SK-N-SH (cell line): ENCODE measurements at regions not wholly inside any gene's neighbourhood (a gene's known extent, or its start where the extent isn't known, plus 50 kb on each side); places are given as distances from the start of the nearest gene placed in this dataset.

Experiments used
- CTCF ChIA-PET: fragments of 300-600, 350-600 bp; formaldehyde crosslinking; extraction: SDS; loops from one replicate; lab custom pipeline; 2021; lab: Yijun Ruan, JAX
- POLR2A ChIA-PET: fragments of 350-600 bp; sonication (Branson Sonifier 250); formaldehyde crosslinking; extraction: SDS; loops from one replicate; lab custom pipeline; 2020; ENCODE audit warnings: antibody characterized with exemption, inconsistent platforms; lab: Yijun Ruan, JAX
- DNase-seq: peaks from one replicate; pipeline ENCODE4 v3.0.0; 2012
- H2AFZ ChIP-seq: fragments of 200-600 bp; sonication (generic); 2 replicates; pipeline ENCODE4 v1.8.1; 2016; ENCODE audit warnings: antibody characterized with exemption, mild to moderate bottlenecking, low read depth
- H3F3A ChIP-seq: fragments of 200-600 bp; sonication (generic); replicated peaks from 2 replicates; pipeline ENCODE3; 2016; ENCODE audit warnings: antibody characterized with exemption, mild to moderate bottlenecking; ENCODE audit not compliant: insufficient read depth
- H3K27ac ChIP-seq, 2 experiments: fragments of 200-500 bp in 1 of 2; fragments of 200-600 bp in 1 of 2; sonication (Bioruptor generic) in 1 of 2; sonication (generic), shearing (Covaris generic) in 1 of 2; 2 replicates each; pipeline versions ENCODE4 v1.5.1 to v1.6.1; 2014 to 2016; ENCODE audit warnings: low read depth in 2 of 2, inconsistent platforms in 1 of 2, low read length in 1 of 2, mild to moderate bottlenecking in 1 of 2, mixed read lengths in 1 of 2
- H3K27me3 ChIP-seq: fragments of 200-600 bp; sonication (generic), shearing (Covaris generic); 2 replicates; pipeline ENCODE4 v1.6.1; 2016; ENCODE audit warnings: mixed run types; ENCODE audit not compliant: insufficient read depth
- H3K36me3 ChIP-seq, 2 experiments: fragments of 200-500 bp in 1 of 2; fragments of 200-600 bp in 1 of 2; sonication (Bioruptor generic) in 1 of 2; sonication (generic) in 1 of 2; replicated peaks in 1 of 2; 2 replicates each; pipeline versions ENCODE3 to v1.5.1; 2014 to 2016; ENCODE audit warnings: low read length in 1 of 2, mild to moderate bottlenecking in 1 of 2; ENCODE audit not compliant: insufficient read depth in 2 of 2, control insufficient read depth in 1 of 2
- H3K4me1 ChIP-seq, 2 experiments: fragments of 200-500 bp in 1 of 2; fragments of 200-600 bp in 1 of 2; sonication (Bioruptor generic) in 1 of 2; sonication (generic), shearing (Covaris generic) in 1 of 2; 2 replicates each; pipeline versions ENCODE4 v1.5.1 to v1.6.1; 2014 to 2016; ENCODE audit warnings: low read depth in 1 of 2, low read length in 1 of 2, mixed run types in 1 of 2; ENCODE audit not compliant: insufficient read depth in 2 of 2, control insufficient read depth in 1 of 2
- H3K4me2 ChIP-seq: fragments of 200-600 bp; sonication (generic), shearing (Covaris generic); 2 replicates; pipeline ENCODE4 v1.6.1; 2017; ENCODE audit warnings: mixed run types
- H3K4me3 ChIP-seq, 2 experiments: fragments of 200-500 bp in 1 of 2; fragments of 200-600 bp in 1 of 2; sonication (Bioruptor generic) in 1 of 2; sonication (generic), shearing (Covaris generic) in 1 of 2; 2 replicates each; pipeline versions ENCODE4 v1.5.1 to v1.8.1; 2014 to 2016; ENCODE audit warnings: low read depth in 2 of 2, inconsistent platforms in 1 of 2, low read length in 1 of 2, mild to moderate bottlenecking in 1 of 2, mixed read lengths in 1 of 2, moderate library complexity in 1 of 2
- H3K79me2 ChIP-seq: fragments of 200-600 bp; sonication (generic); 2 replicates; pipeline ENCODE4 v1.8.1; 2017; ENCODE audit warnings: mild to moderate bottlenecking; ENCODE audit not compliant: insufficient read depth
- H3K9ac ChIP-seq: fragments of 200-600 bp; sonication (generic); 2 replicates; pipeline ENCODE4 v1.6.1; 2017; ENCODE audit warnings: mixed run types
- H3K9me2 ChIP-seq: fragments of 200-600 bp; sonication (generic); 2 replicates; pipeline ENCODE4 v1.6.1; 2017; ENCODE audit warnings: mixed run types
- H3K9me3 ChIP-seq: fragments of 200-600 bp; sonication (generic); 2 replicates; pipeline ENCODE4 v1.6.1; 2017; ENCODE audit warnings: mixed run types, mild to moderate bottlenecking, moderate library complexity
- H4K20me1 ChIP-seq: fragments of 200-600 bp; sonication (generic); 2 replicates; pipeline ENCODE4 v1.6.1; 2017; ENCODE audit warnings: mild to moderate bottlenecking, mixed run types; ENCODE audit not compliant: insufficient read depth
- EZH2phosphoT487 ChIP-seq: fragments of 200-600 bp; sonication (generic); IDR thresholded peaks from 2 replicates; pipeline ENCODE4 v1.6.1; 2017; ENCODE audit warnings: low read depth, mixed run types, mild to moderate bottlenecking, antibody characterized with exemption, moderate library complexity, borderline replicate concordance
- FOSL2 ChIP-seq: IDR thresholded peaks from 2 replicates; pipeline ENCODE4 v1.4.0; 2012; ENCODE audit warnings: low read depth, mild to moderate bottlenecking, moderate library complexity, borderline replicate concordance
- FOXM1 ChIP-seq: IDR thresholded peaks from 2 replicates; pipeline ENCODE4 v1.4.0; 2012; ENCODE audit warnings: low read depth, mild to moderate bottlenecking
- GABPA ChIP-seq: IDR thresholded peaks from 2 replicates; pipeline ENCODE4 v1.4.0; 2012; ENCODE audit warnings: low read depth, mild to moderate bottlenecking
- GATA2 ChIP-seq: sonication (generic); formaldehyde crosslinking; IDR thresholded peaks from 2 replicates; pipeline ENCODE4 v1.5.0; 2020; ENCODE audit warnings: mild to moderate bottlenecking, missing genetic modification reagents
- JUND ChIP-seq: IDR thresholded peaks from 2 replicates; pipeline ENCODE4 v1.4.0; 2012
- MXI1 ChIP-seq: IDR thresholded peaks from 2 replicates; pipeline ENCODE4 v1.6.1; 2012; ENCODE audit warnings: mild to moderate bottlenecking, low read depth, low read length, improper control_type of control experiment
- NFIC ChIP-seq: IDR thresholded peaks from 2 replicates; pipeline ENCODE4 v1.4.0; 2012; ENCODE audit warnings: borderline replicate concordance
- NRF1 ChIP-seq: IDR thresholded peaks from 2 replicates; pipeline ENCODE4 v1.6.1; 2012; ENCODE audit warnings: low read depth, mild to moderate bottlenecking, low read length
- POLR2AphosphoS5 ChIP-seq: IDR thresholded peaks from 2 replicates; pipeline ENCODE4 v1.6.1; 2012; ENCODE audit warnings: low read depth, low read length
- RFX5 ChIP-seq: IDR thresholded peaks from 2 replicates; pipeline ENCODE4 v1.6.1; 2012; ENCODE audit warnings: mild to moderate bottlenecking, improper control_type of control experiment, low read length
- SIN3A ChIP-seq: IDR thresholded peaks from 2 replicates; pipeline ENCODE4 v1.6.1; 2012; ENCODE audit warnings: low read depth, mild to moderate bottlenecking, low read length, moderate library complexity, borderline replicate concordance
- SMC3 ChIP-seq: IDR thresholded peaks from 2 replicates; pipeline ENCODE4 v1.6.1; 2012; ENCODE audit warnings: low read depth, low read length, improper control_type of control experiment
- TCF12 ChIP-seq: IDR thresholded peaks from 2 replicates; pipeline ENCODE4 v1.4.0; 2012
- WGBS: methylation state at CpG from one replicate; pipeline ENCODE4 v1.1.6; 2017; ENCODE audit warnings: low lambda C conversion rate; 5-methylcytosine and 5-hydroxymethylcytosine counted together
- TF ChIP-seq, protein P1 (sequence below): IDR thresholded peaks from 2 replicates; pipeline ENCODE4 v1.4.0; 2012; ENCODE audit warnings: low read depth, borderline replicate concordance
- TF ChIP-seq, protein P2 (sequence below): IDR thresholded peaks from 2 replicates; pipeline ENCODE4 v1.4.0; 2012; ENCODE audit warnings: low read depth
- TF ChIP-seq, protein P3 (sequence below): fragments of 150-350 bp; IDR thresholded peaks from 2 replicates; pipeline ENCODE4 v1.6.1; 2017; ENCODE audit warnings: antibody characterized with exemption, low read length, low read depth, borderline replicate concordance
- TF ChIP-seq, protein P4 (sequence below): IDR thresholded peaks from 2 replicates; pipeline ENCODE4 v1.6.1; 2012; ENCODE audit warnings: mild to moderate bottlenecking, low read depth, low read length, moderate library complexity
- TF ChIP-seq, protein P5 (sequence below): IDR thresholded peaks from 2 replicates; pipeline ENCODE4 v1.4.0; 2012; ENCODE audit warnings: low read depth, borderline replicate concordance
- TF ChIP-seq, protein P6 (sequence below): fragments of 150-350 bp; IDR thresholded peaks from 2 replicates; pipeline ENCODE4 v1.6.1; 2016; ENCODE audit warnings: mild to moderate bottlenecking, low read depth, low read length

DNA sequence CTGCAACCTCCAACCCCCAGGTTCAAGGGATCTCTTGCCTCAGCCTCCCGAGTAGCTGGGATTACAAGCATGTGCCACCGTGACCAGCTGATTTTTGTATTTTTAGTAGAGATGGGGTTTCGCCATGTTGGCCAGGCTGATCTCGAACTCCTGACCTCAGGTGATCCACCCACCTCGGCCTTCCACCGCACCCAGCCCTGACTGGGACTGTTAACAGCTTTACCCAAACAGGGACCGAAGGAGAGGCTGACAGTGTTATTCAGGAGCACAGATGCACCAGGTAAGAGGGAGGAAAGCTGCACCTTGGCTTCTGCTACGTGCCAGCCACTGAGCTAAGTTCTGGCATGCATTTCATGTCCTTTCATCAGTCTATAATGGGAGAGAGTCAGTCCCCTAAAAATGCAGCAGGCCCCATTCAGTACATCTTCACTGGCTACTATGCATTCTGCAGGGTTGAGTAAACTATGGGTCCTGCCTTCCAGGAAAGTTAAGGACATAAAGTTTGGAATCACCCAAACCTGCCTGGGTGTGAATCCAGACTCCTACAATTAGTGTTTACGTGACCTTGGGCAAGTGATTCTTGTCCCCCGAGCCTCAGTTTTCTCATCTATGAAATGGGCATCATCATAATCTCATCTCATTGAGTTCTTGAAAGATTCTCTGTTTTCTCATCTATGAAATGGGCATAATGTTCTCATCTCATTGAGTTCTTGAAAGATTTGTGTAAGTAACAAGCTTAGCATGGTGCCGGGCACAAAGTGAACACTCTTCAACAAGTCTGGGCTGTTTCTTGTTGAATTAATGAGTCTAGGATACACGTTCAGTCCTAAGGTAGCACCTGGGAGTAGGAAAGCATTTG, 82.2 kb downstream of the CPN2 start:
- WGBS = 82% methylated on average over 11 of the region's 12 CpGs
- H3K4me3 ChIP-seq = no peak overlapping the region
- no peaks in the 10 kb centered on the region for H3K9me3 ChIP-seq
- H2AFZ ChIP-seq = no peak overlapping the region
- H3K79me2 ChIP-seq = no peaks in the 10 kb centered on the region
- no peaks in the 10 kb centered on the region for H4K20me1 ChIP-seq
- CTCF ChIA-PET = interaction anchor here (1.0 to 5.6 kb wide), 3 partner anchors 47 to 603 kb away, joined by 3 to 48 read pairs (median 4); no protein-coding TSS in a partner anchor
- no peaks in the 10 kb centered on the region for H3K36me3 ChIP-seq
- H3K27ac ChIP-seq = no peak overlapping the region
- no peaks in the 10 kb centered on the region for H3K27me3 ChIP-seq
- H3K9me2 ChIP-seq = no peaks in the 10 kb centered on the region
- TF ChIP-seq EZH2phosphoT487 (no peak), SIN3A (no peak), GATA2 (CRISPR knock-in tag) (no peak), MXI1 (no peak), NRF1 (no peak), FOXM1 (no peak), TCF12 (no peak), GABPA (no peak), JUND (no peak), NFIC (no peak), SMC3 (no peak), FOSL2 (no peak), POLR2AphosphoS5 (no peak), RFX5 (no peak)
- TF ChIP-seq, protein P1, sequence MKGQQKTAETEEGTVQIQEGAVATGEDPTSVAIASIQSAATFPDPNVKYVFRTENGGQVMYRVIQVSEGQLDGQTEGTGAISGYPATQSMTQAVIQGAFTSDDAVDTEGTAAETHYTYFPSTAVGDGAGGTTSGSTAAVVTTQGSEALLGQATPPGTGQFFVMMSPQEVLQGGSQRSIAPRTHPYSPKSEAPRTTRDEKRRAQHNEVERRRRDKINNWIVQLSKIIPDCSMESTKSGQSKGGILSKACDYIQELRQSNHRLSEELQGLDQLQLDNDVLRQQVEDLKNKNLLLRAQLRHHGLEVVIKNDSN = no peak
- TF ChIP-seq, protein P2, sequence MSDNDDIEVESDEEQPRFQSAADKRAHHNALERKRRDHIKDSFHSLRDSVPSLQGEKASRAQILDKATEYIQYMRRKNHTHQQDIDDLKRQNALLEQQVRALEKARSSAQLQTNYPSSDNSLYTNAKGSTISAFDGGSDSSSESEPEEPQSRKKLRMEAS = no peak
- TF ChIP-seq, protein P3, sequence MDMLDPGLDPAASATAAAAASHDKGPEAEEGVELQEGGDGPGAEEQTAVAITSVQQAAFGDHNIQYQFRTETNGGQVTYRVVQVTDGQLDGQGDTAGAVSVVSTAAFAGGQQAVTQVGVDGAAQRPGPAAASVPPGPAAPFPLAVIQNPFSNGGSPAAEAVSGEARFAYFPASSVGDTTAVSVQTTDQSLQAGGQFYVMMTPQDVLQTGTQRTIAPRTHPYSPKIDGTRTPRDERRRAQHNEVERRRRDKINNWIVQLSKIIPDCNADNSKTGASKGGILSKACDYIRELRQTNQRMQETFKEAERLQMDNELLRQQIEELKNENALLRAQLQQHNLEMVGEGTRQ = no peak
- TF ChIP-seq, protein P4, sequence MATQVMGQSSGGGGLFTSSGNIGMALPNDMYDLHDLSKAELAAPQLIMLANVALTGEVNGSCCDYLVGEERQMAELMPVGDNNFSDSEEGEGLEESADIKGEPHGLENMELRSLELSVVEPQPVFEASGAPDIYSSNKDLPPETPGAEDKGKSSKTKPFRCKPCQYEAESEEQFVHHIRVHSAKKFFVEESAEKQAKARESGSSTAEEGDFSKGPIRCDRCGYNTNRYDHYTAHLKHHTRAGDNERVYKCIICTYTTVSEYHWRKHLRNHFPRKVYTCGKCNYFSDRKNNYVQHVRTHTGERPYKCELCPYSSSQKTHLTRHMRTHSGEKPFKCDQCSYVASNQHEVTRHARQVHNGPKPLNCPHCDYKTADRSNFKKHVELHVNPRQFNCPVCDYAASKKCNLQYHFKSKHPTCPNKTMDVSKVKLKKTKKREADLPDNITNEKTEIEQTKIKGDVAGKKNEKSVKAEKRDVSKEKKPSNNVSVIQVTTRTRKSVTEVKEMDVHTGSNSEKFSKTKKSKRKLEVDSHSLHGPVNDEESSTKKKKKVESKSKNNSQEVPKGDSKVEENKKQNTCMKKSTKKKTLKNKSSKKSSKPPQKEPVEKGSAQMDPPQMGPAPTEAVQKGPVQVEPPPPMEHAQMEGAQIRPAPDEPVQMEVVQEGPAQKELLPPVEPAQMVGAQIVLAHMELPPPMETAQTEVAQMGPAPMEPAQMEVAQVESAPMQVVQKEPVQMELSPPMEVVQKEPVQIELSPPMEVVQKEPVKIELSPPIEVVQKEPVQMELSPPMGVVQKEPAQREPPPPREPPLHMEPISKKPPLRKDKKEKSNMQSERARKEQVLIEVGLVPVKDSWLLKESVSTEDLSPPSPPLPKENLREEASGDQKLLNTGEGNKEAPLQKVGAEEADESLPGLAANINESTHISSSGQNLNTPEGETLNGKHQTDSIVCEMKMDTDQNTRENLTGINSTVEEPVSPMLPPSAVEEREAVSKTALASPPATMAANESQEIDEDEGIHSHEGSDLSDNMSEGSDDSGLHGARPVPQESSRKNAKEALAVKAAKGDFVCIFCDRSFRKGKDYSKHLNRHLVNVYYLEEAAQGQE = no peak
- TF ChIP-seq, protein P5, sequence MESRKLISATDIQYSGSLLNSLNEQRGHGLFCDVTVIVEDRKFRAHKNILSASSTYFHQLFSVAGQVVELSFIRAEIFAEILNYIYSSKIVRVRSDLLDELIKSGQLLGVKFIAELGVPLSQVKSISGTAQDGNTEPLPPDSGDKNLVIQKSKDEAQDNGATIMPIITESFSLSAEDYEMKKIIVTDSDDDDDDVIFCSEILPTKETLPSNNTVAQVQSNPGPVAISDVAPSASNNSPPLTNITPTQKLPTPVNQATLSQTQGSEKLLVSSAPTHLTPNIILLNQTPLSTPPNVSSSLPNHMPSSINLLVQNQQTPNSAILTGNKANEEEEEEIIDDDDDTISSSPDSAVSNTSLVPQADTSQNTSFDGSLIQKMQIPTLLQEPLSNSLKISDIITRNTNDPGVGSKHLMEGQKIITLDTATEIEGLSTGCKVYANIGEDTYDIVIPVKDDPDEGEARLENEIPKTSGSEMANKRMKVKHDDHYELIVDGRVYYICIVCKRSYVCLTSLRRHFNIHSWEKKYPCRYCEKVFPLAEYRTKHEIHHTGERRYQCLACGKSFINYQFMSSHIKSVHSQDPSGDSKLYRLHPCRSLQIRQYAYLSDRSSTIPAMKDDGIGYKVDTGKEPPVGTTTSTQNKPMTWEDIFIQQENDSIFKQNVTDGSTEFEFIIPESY = no peak
- TF ChIP-seq, protein P6, sequence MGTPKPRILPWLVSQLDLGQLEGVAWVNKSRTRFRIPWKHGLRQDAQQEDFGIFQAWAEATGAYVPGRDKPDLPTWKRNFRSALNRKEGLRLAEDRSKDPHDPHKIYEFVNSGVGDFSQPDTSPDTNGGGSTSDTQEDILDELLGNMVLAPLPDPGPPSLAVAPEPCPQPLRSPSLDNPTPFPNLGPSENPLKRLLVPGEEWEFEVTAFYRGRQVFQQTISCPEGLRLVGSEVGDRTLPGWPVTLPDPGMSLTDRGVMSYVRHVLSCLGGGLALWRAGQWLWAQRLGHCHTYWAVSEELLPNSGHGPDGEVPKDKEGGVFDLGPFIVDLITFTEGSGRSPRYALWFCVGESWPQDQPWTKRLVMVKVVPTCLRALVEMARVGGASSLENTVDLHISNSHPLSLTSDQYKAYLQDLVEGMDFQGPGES = no peak
- TF ChIP-seq, all 33 proteins: peak for 0
- Histone ChIP-seq H3K4me2 (no peak overlapping the region), H3K9ac (no peak overlapping the region), H3F3A (no peaks in the 10 kb centered on the region), H3K4me1 (peaks cover 6 to 63% of the 10 kb centered on the region in 2 experiments; a peak in 3 of 4 replicates)
- no peak for DNase-seq
- POLR2A ChIA-PET = no interaction called here
